Liver (tissue), 8 donors: ENCODE measurements at regions not wholly inside any gene's neighbourhood (a gene's known extent, or its start where the extent isn't known, plus 50 kb on each side); places are given as distances from the start of the nearest gene placed in this dataset.

Experiments used
- DNase-seq: peaks from one replicate; pipeline ENCODE4 v3.0.0-alpha.2; 2017; ENCODE audit warnings: low spot score
- H3K27ac ChIP-seq, 2 donors: one replicate each; pipeline ENCODE4 v1.7.0; 2013; ENCODE audit warnings: inconsistent platforms in 2 of 2, low read length in 2 of 2, control low read depth in 1 of 2, low read depth in 1 of 2, mild to moderate bottlenecking in 1 of 2
- H3K27me3 ChIP-seq, 4 donors: one replicate each; pipeline versions ENCODE4 v1.6.1 to v1.7.0; 2013; ENCODE audit warnings: low read length in 3 of 4, inconsistent platforms in 1 of 4, mild to moderate bottlenecking in 1 of 4, moderate library complexity in 1 of 4; ENCODE audit not compliant: control insufficient read depth in 4 of 4, insufficient read depth in 4 of 4
- H3K36me3 ChIP-seq, 4 donors: one replicate each; pipeline versions ENCODE4 v1.6.1 to v1.7.0; 2013; ENCODE audit warnings: low read length in 3 of 4, mild to moderate bottlenecking in 3 of 4, low read depth in 1 of 4, moderate library complexity in 1 of 4; ENCODE audit not compliant: control insufficient read depth in 4 of 4, insufficient read depth in 3 of 4
- H3K4me1 ChIP-seq, 4 donors: one replicate each; pipeline versions ENCODE4 v1.6.1 to v1.7.0; 2013; ENCODE audit warnings: low read length in 3 of 4, mild to moderate bottlenecking in 3 of 4, moderate library complexity in 1 of 4; ENCODE audit not compliant: control insufficient read depth in 4 of 4, insufficient read depth in 4 of 4
- H3K4me3 ChIP-seq, 3 donors: one replicate each; pipeline versions ENCODE4 v1.6.1 to v1.7.0; 2013; ENCODE audit warnings: low read length in 3 of 3, control low read depth in 1 of 3, low read depth in 1 of 3, mild to moderate bottlenecking in 1 of 3
- H3K9ac ChIP-seq, 2 donors: one replicate each; pipeline ENCODE4 v1.7.0; 2013; ENCODE audit warnings: low read length in 2 of 2, mild to moderate bottlenecking in 2 of 2, moderate library complexity in 2 of 2, control low read depth in 1 of 2, low read depth in 1 of 2
- H3K9me3 ChIP-seq, 4 donors: one replicate each; pipeline versions ENCODE4 v1.6.1 to v1.7.0; 2013; ENCODE audit warnings: low read length in 3 of 4; ENCODE audit not compliant: control insufficient read depth in 4 of 4
- EGR1 ChIP-seq, 2 donors: IDR thresholded peaks; 2 replicates each; pipeline ENCODE4 v1.6.1; 2016 to 2018; ENCODE audit warnings: antibody characterized with exemption in 2 of 2, low read depth in 2 of 2
- HNF4A ChIP-seq, 2 donors: conservative IDR thresholded peaks; 2 replicates each; pipeline ENCODE4 v1.6.1; 2016; ENCODE audit warnings: antibody characterized with exemption in 2 of 2, mild to moderate bottlenecking in 2 of 2
- HNF4G ChIP-seq: IDR thresholded peaks from 2 replicates; pipeline ENCODE4 v1.6.1; 2016; ENCODE audit warnings: antibody characterized with exemption
- JUND ChIP-seq, 2 donors: IDR thresholded peaks; 2 replicates each; pipeline ENCODE4 v1.6.1; 2016; ENCODE audit warnings: antibody characterized with exemption in 2 of 2
- NR2F2 ChIP-seq: IDR thresholded peaks from 2 replicates; pipeline ENCODE4 v1.6.1; 2016; ENCODE audit warnings: antibody characterized with exemption
- RAD21 ChIP-seq, 2 donors: IDR thresholded peaks; 2 replicates each; pipeline ENCODE4 v1.6.1; 2016; ENCODE audit warnings: antibody characterized with exemption in 2 of 2, mild to moderate bottlenecking in 2 of 2
- YY1 ChIP-seq: IDR thresholded peaks from 2 replicates; pipeline ENCODE4 v1.6.1; 2016; ENCODE audit warnings: antibody characterized with exemption, mild to moderate bottlenecking
- WGBS: extraction: QIAGEN DNeasy Blood & Tissue Kit; methylation state at CpG from one replicate; pipeline ENCODE4 v1.1.7; 2013; 5-methylcytosine and 5-hydroxymethylcytosine counted together
- TF ChIP-seq, protein P1 (sequence below): fragments of 150-350 bp; IDR thresholded peaks from 2 replicates; pipeline ENCODE4 v1.5.1; 2017; ENCODE audit warnings: improper control_type of control experiment, low read depth, low read length; ENCODE audit not compliant: missing input control
- TF ChIP-seq, protein P2 (sequence below): IDR thresholded peaks from 2 replicates; pipeline ENCODE4 v1.6.1; 2016; ENCODE audit warnings: antibody characterized with exemption
- TF ChIP-seq, protein P3 (sequence below): IDR thresholded peaks from 2 replicates; pipeline ENCODE4 v1.6.1; 2016; ENCODE audit warnings: antibody characterized with exemption
- TF ChIP-seq, protein P4 (sequence below): IDR thresholded peaks from 2 replicates; pipeline ENCODE4 v1.6.1; 2016; ENCODE audit warnings: antibody characterized with exemption, mild to moderate bottlenecking
- TF ChIP-seq, protein P5 (sequence below): IDR thresholded peaks from 2 replicates; pipeline ENCODE4 v1.6.1; 2016; ENCODE audit warnings: antibody characterized with exemption
- donor health status: healthy.
- donor health status: healthy.
- donor health status: healthy.
- donor health status: healthy.
- donor health status: healthy.

DNA sequence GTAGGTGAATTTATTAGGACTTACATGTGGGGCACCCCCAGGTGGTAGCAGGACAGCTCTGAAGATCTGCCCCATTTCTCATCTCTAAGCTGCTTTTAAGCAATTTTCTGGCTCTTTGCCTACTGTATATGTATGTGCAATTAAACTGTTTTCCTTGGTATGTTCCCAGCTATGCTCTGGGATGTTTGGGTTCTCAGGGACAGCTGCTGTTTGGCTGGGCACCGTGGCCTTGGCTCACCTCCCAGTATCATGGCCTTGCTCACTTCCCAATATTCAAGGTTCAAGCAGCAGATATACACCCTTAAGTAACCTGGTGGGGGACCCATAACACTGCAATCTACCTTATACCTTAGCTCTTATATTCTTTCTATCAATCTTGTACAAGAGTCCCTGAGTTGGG lies 53.7 kb upstream of the KITLG start:
- 19% methylated on average over 1 of the region's 1 CpG for WGBS

DNA sequence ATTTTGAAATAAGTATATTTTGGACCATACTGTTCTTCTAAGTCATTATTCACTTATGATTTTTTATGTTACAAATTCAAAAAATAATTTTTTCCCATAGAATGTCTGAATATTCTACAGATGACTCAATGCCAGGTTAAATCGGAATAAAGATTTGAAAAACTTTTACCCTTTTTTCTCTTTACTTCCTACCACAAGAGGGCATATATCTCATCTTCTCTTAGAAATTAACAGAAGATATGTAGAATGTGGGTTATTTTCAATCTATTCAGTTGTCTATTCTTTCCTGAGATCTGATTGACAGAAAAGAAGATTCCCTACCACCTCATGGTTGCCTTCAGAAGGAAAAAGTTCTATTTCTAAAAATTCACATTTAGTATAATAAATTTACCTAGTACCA lies 53.0 kb upstream of the KITLG start:
- H3K9me3 ChIP-seq = no peaks in the 10 kb centered on the region
- no peak overlapping the region for H3K4me3 ChIP-seq
- no peak overlapping the region for H3K27ac ChIP-seq
- H3K27me3 ChIP-seq = no peaks in the 10 kb centered on the region
- no peaks in the 10 kb centered on the region for H3K36me3 ChIP-seq
- H3K4me1 ChIP-seq = no peaks in the 10 kb centered on the region
- TF ChIP-seq HNF4A (conservative IDR thresholded peaks at IDR 0.05) = no peak
- peak; percentile 55 to 64 for TF ChIP-seq RAD21 (IDR thresholded peaks at IDR 0.05)
- TF ChIP-seq, protein P1, sequence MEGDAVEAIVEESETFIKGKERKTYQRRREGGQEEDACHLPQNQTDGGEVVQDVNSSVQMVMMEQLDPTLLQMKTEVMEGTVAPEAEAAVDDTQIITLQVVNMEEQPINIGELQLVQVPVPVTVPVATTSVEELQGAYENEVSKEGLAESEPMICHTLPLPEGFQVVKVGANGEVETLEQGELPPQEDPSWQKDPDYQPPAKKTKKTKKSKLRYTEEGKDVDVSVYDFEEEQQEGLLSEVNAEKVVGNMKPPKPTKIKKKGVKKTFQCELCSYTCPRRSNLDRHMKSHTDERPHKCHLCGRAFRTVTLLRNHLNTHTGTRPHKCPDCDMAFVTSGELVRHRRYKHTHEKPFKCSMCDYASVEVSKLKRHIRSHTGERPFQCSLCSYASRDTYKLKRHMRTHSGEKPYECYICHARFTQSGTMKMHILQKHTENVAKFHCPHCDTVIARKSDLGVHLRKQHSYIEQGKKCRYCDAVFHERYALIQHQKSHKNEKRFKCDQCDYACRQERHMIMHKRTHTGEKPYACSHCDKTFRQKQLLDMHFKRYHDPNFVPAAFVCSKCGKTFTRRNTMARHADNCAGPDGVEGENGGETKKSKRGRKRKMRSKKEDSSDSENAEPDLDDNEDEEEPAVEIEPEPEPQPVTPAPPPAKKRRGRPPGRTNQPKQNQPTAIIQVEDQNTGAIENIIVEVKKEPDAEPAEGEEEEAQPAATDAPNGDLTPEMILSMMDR = peak; percentile 20
- no peak overlapping the region for H3K9ac ChIP-seq
- no peak for DNase-seq
- WGBS = 53% methylated on average over 1 of the region's 1 CpG

More for the DNA sequence above, 53.7 kb upstream of the KITLG start:
- H3K9me3 ChIP-seq = no peaks in the 10 kb centered on the region
- no peak for DNase-seq
- H3K27me3 ChIP-seq = no peaks in the 10 kb centered on the region
- H3K4me1 ChIP-seq = no peaks in the 10 kb centered on the region
- no peak overlapping the region for H3K9ac ChIP-seq
- no peak for TF ChIP-seq NR2F2
- TF ChIP-seq, protein P2, sequence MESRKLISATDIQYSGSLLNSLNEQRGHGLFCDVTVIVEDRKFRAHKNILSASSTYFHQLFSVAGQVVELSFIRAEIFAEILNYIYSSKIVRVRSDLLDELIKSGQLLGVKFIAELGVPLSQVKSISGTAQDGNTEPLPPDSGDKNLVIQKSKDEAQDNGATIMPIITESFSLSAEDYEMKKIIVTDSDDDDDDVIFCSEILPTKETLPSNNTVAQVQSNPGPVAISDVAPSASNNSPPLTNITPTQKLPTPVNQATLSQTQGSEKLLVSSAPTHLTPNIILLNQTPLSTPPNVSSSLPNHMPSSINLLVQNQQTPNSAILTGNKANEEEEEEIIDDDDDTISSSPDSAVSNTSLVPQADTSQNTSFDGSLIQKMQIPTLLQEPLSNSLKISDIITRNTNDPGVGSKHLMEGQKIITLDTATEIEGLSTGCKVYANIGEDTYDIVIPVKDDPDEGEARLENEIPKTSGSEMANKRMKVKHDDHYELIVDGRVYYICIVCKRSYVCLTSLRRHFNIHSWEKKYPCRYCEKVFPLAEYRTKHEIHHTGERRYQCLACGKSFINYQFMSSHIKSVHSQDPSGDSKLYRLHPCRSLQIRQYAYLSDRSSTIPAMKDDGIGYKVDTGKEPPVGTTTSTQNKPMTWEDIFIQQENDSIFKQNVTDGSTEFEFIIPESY = no peak
- TF ChIP-seq YY1 = no peak
- no peak for TF ChIP-seq HNF4A (conservative IDR thresholded peaks at IDR 0.05)
- no peak for TF ChIP-seq EGR1 (IDR thresholded peaks at IDR 0.05; ENCODE audit: low read depth in 2 of 2)
- no peaks in the 10 kb centered on the region for H3K36me3 ChIP-seq
- no peak overlapping the region for H3K4me3 ChIP-seq
- no peak overlapping the region for H3K27ac ChIP-seq

DNA sequence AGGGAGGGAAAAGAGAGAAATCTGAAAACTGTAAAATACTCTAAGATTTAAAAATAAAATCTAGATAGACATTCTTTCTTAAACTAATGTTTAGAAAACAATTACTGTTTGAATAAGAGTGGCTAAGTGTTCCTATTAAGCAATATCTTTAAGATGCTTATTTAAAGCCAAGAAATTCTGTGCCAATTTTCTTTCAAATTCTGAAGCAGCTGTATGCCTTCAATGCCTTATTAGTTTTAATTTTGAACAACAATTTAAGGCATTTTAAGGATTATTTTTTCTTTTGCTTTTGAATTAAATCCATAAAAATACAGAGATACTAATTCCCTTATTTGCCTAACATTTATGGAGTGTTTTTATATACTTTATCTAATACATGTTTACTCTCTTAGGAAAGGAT lies 50.3 kb upstream of the KITLG start:
- no peak overlapping the region for H3K9ac ChIP-seq
- no peak overlapping the region for H3K4me3 ChIP-seq
- DNase-seq = no peak
- H3K9me3 ChIP-seq = no peaks in the 10 kb centered on the region
- no peaks in the 10 kb centered on the region for H3K4me1 ChIP-seq
- H3K27me3 ChIP-seq = no peaks in the 10 kb centered on the region
- TF ChIP-seq, protein P2 = no peak
- TF ChIP-seq NR2F2 (no peak), HNF4A (conservative IDR thresholded peaks at IDR 0.05) (no peak), EGR1 (IDR thresholded peaks at IDR 0.05; ENCODE audit: low read depth in 2 of 2) (no peak), JUND (IDR thresholded peaks at IDR 0.05) (no peak), HNF4G (no peak)
- TF ChIP-seq, protein P3, sequence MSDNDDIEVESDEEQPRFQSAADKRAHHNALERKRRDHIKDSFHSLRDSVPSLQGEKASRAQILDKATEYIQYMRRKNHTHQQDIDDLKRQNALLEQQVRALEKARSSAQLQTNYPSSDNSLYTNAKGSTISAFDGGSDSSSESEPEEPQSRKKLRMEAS = no peak
- TF ChIP-seq, protein P4, sequence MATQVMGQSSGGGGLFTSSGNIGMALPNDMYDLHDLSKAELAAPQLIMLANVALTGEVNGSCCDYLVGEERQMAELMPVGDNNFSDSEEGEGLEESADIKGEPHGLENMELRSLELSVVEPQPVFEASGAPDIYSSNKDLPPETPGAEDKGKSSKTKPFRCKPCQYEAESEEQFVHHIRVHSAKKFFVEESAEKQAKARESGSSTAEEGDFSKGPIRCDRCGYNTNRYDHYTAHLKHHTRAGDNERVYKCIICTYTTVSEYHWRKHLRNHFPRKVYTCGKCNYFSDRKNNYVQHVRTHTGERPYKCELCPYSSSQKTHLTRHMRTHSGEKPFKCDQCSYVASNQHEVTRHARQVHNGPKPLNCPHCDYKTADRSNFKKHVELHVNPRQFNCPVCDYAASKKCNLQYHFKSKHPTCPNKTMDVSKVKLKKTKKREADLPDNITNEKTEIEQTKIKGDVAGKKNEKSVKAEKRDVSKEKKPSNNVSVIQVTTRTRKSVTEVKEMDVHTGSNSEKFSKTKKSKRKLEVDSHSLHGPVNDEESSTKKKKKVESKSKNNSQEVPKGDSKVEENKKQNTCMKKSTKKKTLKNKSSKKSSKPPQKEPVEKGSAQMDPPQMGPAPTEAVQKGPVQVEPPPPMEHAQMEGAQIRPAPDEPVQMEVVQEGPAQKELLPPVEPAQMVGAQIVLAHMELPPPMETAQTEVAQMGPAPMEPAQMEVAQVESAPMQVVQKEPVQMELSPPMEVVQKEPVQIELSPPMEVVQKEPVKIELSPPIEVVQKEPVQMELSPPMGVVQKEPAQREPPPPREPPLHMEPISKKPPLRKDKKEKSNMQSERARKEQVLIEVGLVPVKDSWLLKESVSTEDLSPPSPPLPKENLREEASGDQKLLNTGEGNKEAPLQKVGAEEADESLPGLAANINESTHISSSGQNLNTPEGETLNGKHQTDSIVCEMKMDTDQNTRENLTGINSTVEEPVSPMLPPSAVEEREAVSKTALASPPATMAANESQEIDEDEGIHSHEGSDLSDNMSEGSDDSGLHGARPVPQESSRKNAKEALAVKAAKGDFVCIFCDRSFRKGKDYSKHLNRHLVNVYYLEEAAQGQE = no peak
- TF ChIP-seq, protein P5, sequence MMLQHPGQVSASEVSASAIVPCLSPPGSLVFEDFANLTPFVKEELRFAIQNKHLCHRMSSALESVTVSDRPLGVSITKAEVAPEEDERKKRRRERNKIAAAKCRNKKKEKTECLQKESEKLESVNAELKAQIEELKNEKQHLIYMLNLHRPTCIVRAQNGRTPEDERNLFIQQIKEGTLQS = no peak
- TF ChIP-seq, protein P1 = no peak
- H3K36me3 ChIP-seq = no peaks in the 10 kb centered on the region
- H3K27ac ChIP-seq = no peak overlapping the region
